Stomach (tissue), 8 donors: ENCODE measurements at regions not wholly inside any gene's neighbourhood (a gene's known extent, or its start where the extent isn't known, plus 50 kb on each side); places are given as distances from the start of the nearest gene placed in this dataset.

Experiments
- DNase-seq, 2 donors: peaks; one replicate each; pipeline versions ENCODE4 v3.0.0 to v3.0.0-alpha.2; 2013 to 2019
- H3K27ac ChIP-seq, 5 donors: fragments of 200-600 bp in 4 of 5; sonication (generic) in 4 of 5; one replicate each; pipeline ENCODE4 v1.5.1; 2013 to 2019; ENCODE audit warnings: mild to moderate bottlenecking in 1 of 5, moderate library complexity in 1 of 5
- H3K27me3 ChIP-seq, 3 donors: fragments of 200-600 bp; sonication (generic); one replicate each; pipeline ENCODE4 v1.5.1; 2017 to 2019; ENCODE audit warnings: mixed run types in 1 of 3
- H3K36me3 ChIP-seq, 4 donors: fragments of 200-600 bp; sonication (generic); 1 replicate in 3 of 4; 2 replicates in 1 of 4; pipeline ENCODE4 v1.5.1; 2016 to 2019
- H3K4me1 ChIP-seq, 4 donors: fragments of 200-600 bp; sonication (generic); one replicate each; pipeline ENCODE4 v1.5.1; 2016 to 2019
- H3K4me3 ChIP-seq, 4 donors: fragments of 200-600 bp; sonication (generic) in 3 of 4; one replicate each; pipeline ENCODE4 v1.5.1; 2016 to 2019; ENCODE audit warnings: mild to moderate bottlenecking in 1 of 4
- H3K9me3 ChIP-seq, 4 donors: fragments of 200-600 bp; sonication (generic); one replicate each; pipeline ENCODE4 v1.5.1; 2016 to 2019
- CTCF ChIP-seq, 7 experiments: fragments of 450-650 bp in 4 of 7; fragments of 200-600 bp in 3 of 7; sonication (generic) in 3 of 7; IDR thresholded peaks; one replicate each; pipeline ENCODE4 v1.5.1; 2016 to 2019; ENCODE audit warnings: antibody characterized with exemption in 7 of 7, control low read depth in 2 of 7, mild to moderate bottlenecking in 1 of 7
- EP300 ChIP-seq: sonication (generic); formaldehyde crosslinking; IDR thresholded peaks from one replicate; pipeline ENCODE4 v1.6.1; 2017; ENCODE audit warnings: antibody characterized with exemption
- POLR2A ChIP-seq, 4 donors: fragments of 450-650 bp; IDR thresholded peaks; one replicate each; pipeline ENCODE4 v1.6.1; 2016; ENCODE audit warnings: antibody characterized with exemption in 4 of 4, control low read depth in 2 of 4, mild to moderate bottlenecking in 1 of 4, moderate library complexity in 1 of 4
- POLR2AphosphoS5 ChIP-seq, 3 donors: sonication (generic); formaldehyde crosslinking; IDR thresholded peaks; one replicate each; pipeline ENCODE4 v1.6.1; 2016; ENCODE audit warnings: antibody characterized with exemption in 3 of 3
- WGBS, 5 donors: extraction: QIAGEN DNeasy Blood & Tissue Kit in 3 of 5; methylation state at CpG; one replicate each; pipeline versions ENCODE4 v1.1.5 to v1.1.7; 2013 to 2018; 5-methylcytosine and 5-hydroxymethylcytosine counted together
- intact Hi-C: fragments of 100-400 bp; cut with DNase I; formaldehyde crosslinking; loops from one replicate; pipeline ENCODE4 v1.15.1; 2023; ENCODE audit warnings: low total_unique reads
- donor health status: healthy with polysubstance abuse.
- donor health status: Bipolar disorder and iron deficiency.
- donor health status: healthy.

- Histone ChIP-seq H3K4me1 (no peaks in the 10 kb centered on the region), H3K27me3 (no peaks in the 10 kb centered on the region), H3K27ac (no peak overlapping the region), H3K4me3 (no peak overlapping the region), H3K9me3 (peaks cover 0 to 8% (median 0%) of the 10 kb centered on the region in 4 donors), H3K36me3 (no peaks in the 10 kb centered on the region)
- WGBS, 5 donors, result 53 to 69% (median 64%) methylated on average over 1 of the region's 1 CpG
- DNase-seq, result no peak
- TF ChIP-seq POLR2A (IDR thresholded peaks at IDR 0.05), result no peak
- no peak for TF ChIP-seq POLR2AphosphoS5 (IDR thresholded peaks at IDR 0.05)
- no peak for TF ChIP-seq EP300
- no peak for TF ChIP-seq CTCF (IDR thresholded peaks at IDR 0.05)
- intact Hi-C loops, result no loop called here
These were observed 569.1 kb downstream of the ANKRD7 start for GRCh38 chr7:118793582-118793981.

GRCh38 chr7:118794419-118794818 is 569.9 kb downstream of the ANKRD7 start:
- H3K9me3 ChIP-seq, result peaks cover 0 to 8% (median 0%) of the 10 kb centered on the region in 4 donors
- no peak overlapping the region for H3K4me3 ChIP-seq
- WGBS, 5 donors, result 28 to 45% (median 32%) methylated on average over 1 of the region's 1 CpG
- no peaks in the 10 kb centered on the region for H3K4me1 ChIP-seq
- H3K36me3 ChIP-seq, result no peaks in the 10 kb centered on the region
- H3K27me3 ChIP-seq, result no peaks in the 10 kb centered on the region
- no peak overlapping the region for H3K27ac ChIP-seq
- no peak for TF ChIP-seq EP300
- TF ChIP-seq POLR2A (IDR thresholded peaks at IDR 0.05), result no peak
- TF ChIP-seq CTCF (IDR thresholded peaks at IDR 0.05), result no peak
- no peak for DNase-seq
- intact Hi-C loops, result no loop called here

- DNase-seq, result no peak
- Histone ChIP-seq H3K36me3 (no peaks in the 10 kb centered on the region), H3K4me3 (no peak overlapping the region), H3K27me3 (no peaks in the 10 kb centered on the region), H3K27ac (no peak overlapping the region), H3K4me1 (no peaks in the 10 kb centered on the region), H3K9me3 (peaks cover 0 to 10% (median 2%) of the 10 kb centered on the region in 4 donors)
- WGBS, 5 donors, result 71 to 84% (median 82%) methylated on average over 2 of the region's 2 CpGs
- no peak for TF ChIP-seq CTCF (IDR thresholded peaks at IDR 0.05)
- no peak for TF ChIP-seq POLR2AphosphoS5 (IDR thresholded peaks at IDR 0.05)
- no peak for TF ChIP-seq POLR2A (IDR thresholded peaks at IDR 0.05)
- no peak for TF ChIP-seq EP300
- intact Hi-C loops, result no loop called here
These were observed 576.9 kb downstream of the ANKRD7 start for GRCh38 chr7:118801366-118801765.

GRCh38 chr7:118802726-118803125 is 578.2 kb downstream of the ANKRD7 start:
- H3K9me3 ChIP-seq, result peaks cover 0 to 10% (median 2%) of the 10 kb centered on the region in 4 donors
- 93 to 98% (median 96%) methylated on average over 2 of the region's 2 CpGs for WGBS, 5 donors
- intact Hi-C loops, result no loop called here
- no peak overlapping the region for H3K4me3 ChIP-seq
- TF ChIP-seq CTCF (IDR thresholded peaks at IDR 0.05) (no peak), POLR2AphosphoS5 (IDR thresholded peaks at IDR 0.05) (no peak), EP300 (no peak), POLR2A (IDR thresholded peaks at IDR 0.05) (no peak)
- DNase-seq, result no peak
- no peaks in the 10 kb centered on the region for H3K4me1 ChIP-seq
- no peak overlapping the region for H3K27ac ChIP-seq
- H3K27me3 ChIP-seq, result no peaks in the 10 kb centered on the region
- H3K36me3 ChIP-seq, result no peaks in the 10 kb centered on the region
